Renal cortex interstitium (tissue), 11 donors: ENCODE measurements at regions not wholly inside any gene's neighbourhood (a gene's known extent, or its start where the extent isn't known, plus 50 kb on each side); places are given as distances from the start of the nearest gene placed in this dataset.

ENCODE experiments used
- DNase-seq, 11 donors: peaks; one replicate each; pipeline ENCODE4 v3.0.0-alpha.2; 2013; ENCODE audit warnings: low read depth in 9 of 11, low spot score in 4 of 11; ENCODE audit errors: extremely low read depth in 1 of 11

DNA sequence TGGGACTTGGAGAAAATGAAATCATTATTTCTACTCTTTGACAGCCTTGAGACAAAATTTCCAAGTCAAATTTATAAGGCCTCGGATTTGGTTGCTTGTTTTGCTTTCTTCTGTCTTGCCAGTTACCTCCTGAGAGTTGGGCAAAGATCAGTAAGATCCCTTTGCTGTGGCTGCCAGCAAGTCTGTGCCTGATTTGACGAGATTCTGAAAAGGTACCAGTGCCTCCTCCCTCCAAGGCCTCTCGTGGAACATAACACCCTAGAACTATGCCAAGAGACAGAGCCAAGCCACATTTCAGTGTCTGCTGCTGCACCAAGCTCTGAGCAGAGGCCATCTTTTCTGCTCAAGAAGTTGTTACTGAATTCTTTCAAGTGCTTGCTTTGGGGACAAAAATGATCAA is 61.0 kb downstream of the GTPBP8 start:
- DNase-seq, result no peak

GRCh38 chr3:113053169-113053568 is 62.4 kb downstream of the GTPBP8 start:
- DNase-seq, result no peak

GRCh38 chr3:113054552-113054951 is 63.8 kb downstream of the GTPBP8 start:
- no peak for DNase-seq

- no peak for DNase-seq
These were observed 64.4 kb downstream of the GTPBP8 start for GRCh38 chr3:113055201-113055600.

DNA sequence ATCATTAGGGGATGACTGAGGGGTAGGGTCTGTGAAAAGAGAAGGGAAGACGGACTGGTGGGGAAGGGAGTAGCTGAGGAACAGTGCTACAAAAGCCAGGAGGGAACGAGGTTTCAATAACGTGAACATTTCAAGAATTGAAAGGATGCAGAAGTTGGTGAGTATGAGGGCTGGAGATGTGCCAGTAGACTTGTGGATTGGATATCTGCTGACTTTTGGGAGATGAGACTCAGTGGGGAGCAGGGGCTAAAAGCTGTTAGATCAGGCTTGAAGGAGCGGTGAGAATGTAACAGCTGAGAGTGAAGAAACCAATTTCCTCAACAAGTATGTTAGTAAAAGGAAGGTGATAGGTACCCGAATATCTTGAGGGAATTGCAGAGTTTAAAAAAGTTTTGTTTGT is 65.2 kb downstream of the GTPBP8 start:
- no peak for DNase-seq

- no peak for DNase-seq
These were observed 66.3 kb downstream of the GTPBP8 start for GRCh38 chr3:113057117-113057516.

DNA sequence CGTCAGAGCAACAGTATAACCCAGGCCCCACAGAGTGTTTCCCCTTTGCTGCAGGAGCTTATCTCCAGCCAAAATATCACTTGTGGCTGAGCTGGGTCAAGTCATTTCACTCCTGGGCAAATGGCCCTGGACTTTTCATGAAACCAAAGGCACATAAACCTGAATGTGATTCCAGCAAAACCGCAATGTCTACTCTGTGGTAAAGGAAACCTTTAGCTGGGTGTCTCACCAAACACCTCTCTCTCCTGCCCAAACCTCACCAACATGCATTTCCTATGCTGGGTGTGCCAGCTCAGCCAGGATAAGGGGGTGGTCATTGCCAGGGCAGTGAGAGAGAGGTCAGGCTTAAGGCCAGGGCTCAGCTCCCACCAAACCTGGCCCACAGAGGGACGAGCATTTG is 67.4 kb downstream of the GTPBP8 start:
- DNase-seq, result no peak

DNA sequence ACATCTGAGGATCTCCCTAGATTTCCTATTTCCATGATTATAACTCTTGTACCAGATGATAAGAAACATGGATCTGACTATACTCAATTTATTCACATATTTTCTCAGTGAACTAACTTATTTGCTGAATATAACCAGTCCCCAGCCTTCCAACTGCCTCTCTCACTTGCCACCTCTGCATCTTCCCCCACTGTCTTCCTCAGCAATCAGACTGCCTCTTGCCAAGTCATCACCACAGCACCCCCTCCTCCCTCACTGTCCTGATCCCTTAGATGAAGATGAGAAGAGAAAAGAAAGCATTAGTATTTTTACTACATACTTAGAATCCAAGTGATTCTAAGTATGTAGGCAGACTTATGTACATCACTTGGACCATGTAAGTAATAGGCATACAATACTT is 71.9 kb downstream of the GTPBP8 start:
- DNase-seq, result no peak

DNA sequence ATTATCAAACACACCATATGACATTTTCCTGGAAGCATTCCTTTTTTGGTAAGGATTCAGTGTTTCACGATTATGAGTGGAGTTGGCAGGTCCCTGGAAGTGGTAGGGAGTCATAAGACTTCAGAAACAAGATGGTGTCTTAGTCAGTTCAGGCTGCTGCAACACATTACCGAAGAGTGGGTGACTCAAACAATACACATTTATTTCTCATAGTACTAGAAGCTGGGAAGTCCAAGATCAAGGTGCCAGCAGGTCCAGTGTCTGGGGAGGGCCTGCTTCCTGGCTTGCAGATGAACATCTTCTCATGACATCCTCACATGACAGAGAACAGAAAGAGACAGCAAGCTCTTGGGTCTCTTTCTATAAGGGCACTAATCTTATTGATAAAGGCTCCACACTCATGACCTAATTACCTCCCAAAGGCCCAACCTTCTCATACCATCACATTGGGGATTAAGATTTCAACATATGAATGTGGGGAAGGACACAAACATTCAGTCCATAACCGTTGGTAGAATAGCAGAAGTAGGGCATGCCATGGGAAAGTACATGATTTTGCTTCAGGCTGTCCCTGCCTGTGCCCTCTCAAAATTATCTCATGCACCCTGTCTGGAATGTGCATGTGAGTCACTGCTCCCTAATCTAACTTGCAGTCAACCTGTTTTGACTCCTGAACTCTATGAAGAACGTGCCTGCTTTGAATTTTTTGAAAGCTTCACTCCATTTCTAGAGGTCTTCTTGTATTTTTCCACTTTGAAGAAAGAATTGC is 72.5 kb downstream of the GTPBP8 start:
- DNase-seq, result no peak

GRCh38 chr3:113064183-113064582 is 73.4 kb downstream of the GTPBP8 start:
- no peak for DNase-seq

- DNase-seq, result no peak
These were observed 74.6 kb downstream of the GTPBP8 start for GRCh38 chr3:113065336-113065735.

- DNase-seq, result no peak
These were observed 79.4 kb downstream of the GTPBP8 start for GRCh38 chr3:113070072-113070640.

GRCh38 chr3:113070681-113071113 is 79.9 kb downstream of the GTPBP8 start:
- DNase-seq, result no peak

DNA sequence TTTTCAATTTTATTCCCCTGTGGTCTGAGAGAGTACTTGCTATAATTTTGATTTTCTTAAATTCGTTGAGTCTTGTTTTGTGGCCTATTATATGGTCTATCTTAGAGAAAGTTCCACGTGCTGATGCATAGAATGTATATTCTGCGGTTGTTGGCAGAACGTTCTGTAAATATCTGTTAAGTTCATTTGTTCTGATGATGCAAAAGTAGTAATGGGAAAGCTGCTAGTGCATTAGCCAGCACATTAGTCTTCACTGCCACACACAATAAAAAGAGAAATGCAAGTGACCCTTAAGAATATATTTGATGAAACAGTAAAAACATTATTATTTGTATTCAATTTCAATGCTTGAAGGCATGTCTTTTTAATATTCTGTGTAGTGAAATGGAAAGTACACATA is 84.8 kb downstream of the GTPBP8 start:
- no peak for DNase-seq

- no peak for DNase-seq
These were observed 88.6 kb downstream of the GTPBP8 start for GRCh38 chr3:113079218-113079961.

- DNase-seq, result no peak
These were observed 94.0 kb downstream of the GTPBP8 start for GRCh38 chr3:113084777-113085176.

DNA sequence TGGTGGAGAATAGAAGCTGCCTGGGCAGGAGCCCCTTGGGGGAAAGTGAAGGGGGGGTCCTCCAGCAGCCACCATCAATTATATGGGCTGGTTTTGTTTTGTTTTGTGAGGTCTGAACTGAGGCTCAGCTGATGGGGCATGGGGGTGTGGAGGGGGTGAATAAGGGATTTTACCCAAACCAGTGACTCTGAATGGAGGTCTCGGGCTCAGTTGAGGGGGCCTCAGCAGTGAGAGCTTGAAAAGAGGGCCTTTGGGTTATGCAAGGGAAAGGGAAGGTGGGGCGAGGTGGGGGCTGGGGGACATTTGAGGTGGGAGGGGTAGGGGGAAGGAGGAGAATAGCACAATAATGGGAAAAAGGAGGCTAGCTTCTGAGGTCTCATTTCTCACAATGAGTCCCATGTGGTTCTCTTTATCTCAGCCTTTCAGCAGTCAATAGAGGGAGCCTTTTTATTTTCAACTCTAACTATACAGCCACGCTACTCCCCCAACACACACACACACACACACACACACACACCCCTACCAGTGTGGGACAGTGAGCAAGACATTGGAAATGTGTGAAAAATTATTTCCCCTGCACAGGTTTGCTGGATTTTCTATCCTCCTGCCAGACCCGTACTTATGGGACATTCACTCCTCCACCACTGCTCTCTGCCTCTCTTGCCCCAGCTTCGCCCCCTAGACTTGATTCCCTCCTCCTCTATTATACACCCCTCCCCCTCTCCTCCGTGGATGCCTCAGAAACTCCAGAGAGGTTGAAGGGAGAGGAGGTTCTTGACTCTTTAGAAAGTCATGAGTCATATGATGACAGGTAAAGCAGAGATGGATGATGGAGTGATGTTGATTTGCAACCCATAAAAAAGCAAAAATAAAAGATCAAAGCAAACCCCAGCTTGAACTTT is 96.0 kb downstream of the GTPBP8 start:
- no peak for DNase-seq

GRCh38 chr3:113088616-113089015 is 97.8 kb downstream of the GTPBP8 start:
- DNase-seq, result no peak

GRCh38 chr3:113091417-113091816 is 100.6 kb downstream of the GTPBP8 start:
- DNase-seq, result no peak
